DMS53 treated with DMSO at 0.1 percent for 48 hours (cell line): ENCODE measurements at regions not wholly inside any gene's neighbourhood (a gene's known extent, or its start where the extent isn't known, plus 50 kb on each side); places are given as distances from the start of the nearest gene placed in this dataset.

Experiments
- DNase-seq: peaks from one replicate; lab custom pipeline; 2025; ENCODE audit not compliant: unreplicated experiment; lab: John Stamatoyannopoulos, UW

- no peak for DNase-seq
Observed at GRCh38 chr5:18876565-18876964, 1111.4 kb downstream of the CDH18 start.

- no peak for DNase-seq
Observed at GRCh38 chr5:18881615-18882014, 1106.4 kb downstream of the CDH18 start.

DNA sequence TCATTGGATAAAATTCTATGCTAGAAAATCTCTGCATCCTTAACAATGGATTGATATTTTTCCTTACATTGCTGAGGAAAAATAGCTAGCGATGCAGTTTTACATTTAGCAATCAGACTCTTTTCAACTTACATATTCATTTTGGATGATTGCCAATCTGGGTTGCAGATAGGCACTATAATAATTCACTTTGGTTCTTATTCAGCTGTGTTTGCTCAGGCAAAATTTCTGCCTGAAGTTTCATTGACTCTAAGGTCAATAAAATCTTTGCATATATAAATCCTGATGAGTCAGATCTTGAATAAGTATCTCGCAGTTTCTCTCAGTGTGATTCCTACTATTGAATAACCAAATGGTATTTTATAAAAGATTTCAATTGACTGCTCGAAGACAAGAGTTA, 1105.8 kb downstream of the CDH18 start:
- DNase-seq = no peak

DNA sequence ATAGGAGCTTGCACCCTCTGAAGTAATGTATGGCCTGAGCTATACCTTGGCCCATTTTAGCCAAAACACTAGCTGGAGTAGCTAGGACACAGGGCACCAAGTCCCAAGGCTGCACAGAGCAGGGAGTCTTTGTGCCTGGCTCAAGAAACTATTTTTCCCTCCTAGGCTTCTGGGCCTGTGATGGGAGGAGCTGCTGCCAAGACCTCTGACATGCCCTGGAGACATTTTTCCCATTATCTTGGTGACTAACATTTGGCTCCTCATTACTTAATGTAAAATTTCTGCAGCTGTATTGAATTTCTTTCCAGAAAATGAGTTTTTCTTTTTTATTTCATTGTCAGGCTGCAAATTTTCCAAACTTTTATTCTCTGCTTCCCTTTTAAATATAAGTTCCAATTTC, 1099.2 kb downstream of the CDH18 start:
- no peak for DNase-seq

DNA sequence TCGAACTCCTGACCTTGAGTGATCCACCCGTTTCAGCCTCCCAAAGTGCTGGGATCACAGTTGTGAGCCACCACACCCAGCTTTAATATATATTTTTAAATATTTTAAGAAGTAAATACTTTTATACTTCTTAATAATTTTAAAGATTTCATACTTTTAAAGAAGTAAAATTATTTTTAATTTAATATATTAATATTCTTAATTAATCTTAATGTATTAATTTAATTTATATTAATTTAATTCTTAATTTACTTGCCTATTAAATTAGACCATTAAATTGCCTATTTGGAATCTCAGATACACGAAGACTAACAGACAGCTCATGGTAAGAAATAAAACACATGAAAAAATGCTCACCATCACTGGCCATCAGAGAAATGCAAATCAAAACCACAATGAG, 1087.4 kb downstream of the CDH18 start:
- DNase-seq = no peak

- no peak for DNase-seq
Observed at GRCh38 chr5:18920966-18921365, 1067.0 kb downstream of the CDH18 start.

- no peak for DNase-seq
Observed at GRCh38 chr5:18932081-18932480, 1055.9 kb downstream of the CDH18 start.

GRCh38 chr5:18944771-18945170, 1043.2 kb downstream of the CDH18 start:
- no peak for DNase-seq

- no peak for DNase-seq
Observed at GRCh38 chr5:18954239-18954638, 1033.8 kb downstream of the CDH18 start.

- DNase-seq = no peak
Observed at GRCh38 chr5:18959535-18959934, 1028.5 kb downstream of the CDH18 start.

- DNase-seq = no peak
Observed at GRCh38 chr5:18961234-18961633, 1026.8 kb downstream of the CDH18 start.

GRCh38 chr5:18965893-18966292, 1022.1 kb downstream of the CDH18 start:
- DNase-seq = no peak

- DNase-seq = no peak
Observed at GRCh38 chr5:18967637-18968036, 1020.4 kb downstream of the CDH18 start.

- DNase-seq = no peak
Observed at GRCh38 chr5:18968966-18969365, 1019.0 kb downstream of the CDH18 start.

GRCh38 chr5:18970000-18970399, 1018.0 kb downstream of the CDH18 start:
- DNase-seq = no peak

DNA sequence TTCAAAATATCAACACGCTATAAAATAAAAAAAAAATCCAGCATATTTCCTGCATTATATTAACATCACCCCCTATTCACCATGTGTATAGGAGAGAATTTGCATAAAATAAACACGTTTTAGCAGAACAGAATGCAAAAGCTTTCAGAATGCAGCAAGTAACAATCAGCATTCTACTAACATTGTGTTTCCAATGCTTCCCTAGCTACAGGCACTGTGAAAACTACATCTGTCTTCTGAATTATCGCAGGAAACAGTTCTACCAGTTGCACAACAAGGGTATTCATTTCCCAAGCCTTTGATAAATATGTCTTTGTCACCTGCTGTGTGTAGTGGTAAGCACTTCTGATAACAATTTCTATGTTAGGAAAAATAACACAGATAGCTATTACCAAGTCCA, 1015.8 kb downstream of the CDH18 start:
- DNase-seq = no peak

GRCh38 chr5:18975624-18976023, 1012.4 kb downstream of the CDH18 start:
- no peak for DNase-seq

DNA sequence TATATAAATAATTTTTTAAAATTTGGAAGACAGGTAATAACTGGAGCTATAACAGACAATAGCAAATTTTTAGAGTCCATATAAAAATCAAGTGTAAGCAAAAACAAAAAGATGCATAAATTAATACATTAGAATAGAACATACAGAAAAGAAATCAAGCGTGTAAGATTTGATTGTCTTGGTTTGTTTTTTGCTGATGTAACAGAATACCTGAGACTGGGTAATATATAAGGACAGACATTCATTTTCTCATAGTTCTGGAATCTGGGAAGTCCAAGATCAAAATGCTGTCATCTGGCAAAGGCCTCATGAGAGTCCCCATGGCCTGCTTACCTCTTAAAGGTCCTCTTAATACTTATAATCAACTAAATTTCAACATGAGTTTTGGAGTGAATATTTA, 1010.1 kb downstream of the CDH18 start:
- no peak for DNase-seq

- no peak for DNase-seq
Observed at GRCh38 chr5:18984559-18985080, 1003.4 kb downstream of the CDH18 start.

GRCh38 chr5:18985171-18985758, 1002.7 kb downstream of the CDH18 start:
- no peak for DNase-seq

DNA sequence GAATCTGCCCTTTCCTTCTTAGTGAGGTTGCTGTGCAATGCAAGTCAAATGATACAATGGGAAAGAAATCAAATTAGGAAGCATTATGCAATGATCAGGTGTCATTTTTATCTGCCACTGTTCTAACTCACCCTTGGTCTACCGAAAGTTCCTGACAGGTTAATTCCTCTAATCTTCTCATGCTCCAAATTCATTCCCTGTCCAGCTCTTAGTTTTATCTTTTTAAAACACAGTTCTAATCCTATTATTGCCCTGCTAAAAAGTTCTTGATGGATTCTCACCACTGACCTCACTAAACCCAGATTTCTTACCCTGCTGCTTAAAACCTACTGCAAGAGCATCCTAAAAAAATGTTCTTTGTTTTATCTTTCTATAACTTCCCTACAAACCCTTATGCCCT, 1000.9 kb downstream of the CDH18 start:
- no peak for DNase-seq

DNA sequence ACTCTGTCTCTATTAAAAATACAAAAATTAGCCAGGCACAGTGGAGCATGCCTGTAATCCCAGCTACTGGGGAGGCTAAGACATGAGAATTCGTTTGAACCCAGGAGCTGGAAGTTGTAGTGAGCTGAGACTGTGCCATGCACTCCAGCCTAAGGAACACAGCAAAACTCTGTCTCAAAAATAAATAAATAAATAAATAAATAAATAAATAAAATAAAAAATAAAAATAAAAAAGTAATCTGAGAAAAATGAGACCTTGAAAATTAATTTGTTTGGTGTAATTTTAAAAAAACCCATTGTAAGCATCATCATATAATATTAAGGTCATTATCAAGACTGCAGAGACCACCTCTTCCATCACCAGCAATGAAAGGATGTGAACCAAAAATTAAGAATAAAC, 997.1 kb downstream of the CDH18 start:
- no peak for DNase-seq

DNA sequence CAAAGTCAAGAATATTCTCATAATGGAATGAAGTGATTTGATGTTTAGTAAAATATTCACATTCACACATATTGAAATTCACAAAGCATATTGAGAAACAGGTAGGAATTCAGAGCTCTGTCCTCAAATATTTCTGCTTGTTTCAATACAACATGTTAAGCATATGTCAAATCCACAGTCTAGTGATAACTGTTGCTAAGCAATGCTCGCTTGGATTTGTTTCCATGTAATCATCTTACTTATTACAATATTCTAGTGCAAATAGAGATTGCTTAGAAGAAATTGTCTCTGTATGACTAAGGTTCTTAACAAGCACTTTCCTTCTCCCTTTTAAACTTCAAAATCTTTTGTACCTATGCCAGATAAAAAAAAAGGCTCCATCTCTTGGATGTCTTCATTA, 995.7 kb downstream of the CDH18 start:
- DNase-seq = no peak
